Renal cortical epithelial cell (primary cell): ENCODE measurements at regions not wholly inside any gene's neighbourhood (a gene's known extent, or its start where the extent isn't known, plus 50 kb on each side); places are given as distances from the start of the nearest gene placed in this dataset.
"Not testable (repeated sequence)": the region's sequence is repeated elsewhere in the genome, so short reads cannot be mapped to it uniquely, and the experiment has no call there.

Experiments
- DNase-seq: peaks from one replicate; pipeline ENCODE4 v3.0.0-alpha.2; 2011; ENCODE audit warnings: low read depth

GRCh38 chr18:4544142-4544541 is 89.0 kb upstream of the DLGAP1 start:
- DNase-seq = no peak

DNA sequence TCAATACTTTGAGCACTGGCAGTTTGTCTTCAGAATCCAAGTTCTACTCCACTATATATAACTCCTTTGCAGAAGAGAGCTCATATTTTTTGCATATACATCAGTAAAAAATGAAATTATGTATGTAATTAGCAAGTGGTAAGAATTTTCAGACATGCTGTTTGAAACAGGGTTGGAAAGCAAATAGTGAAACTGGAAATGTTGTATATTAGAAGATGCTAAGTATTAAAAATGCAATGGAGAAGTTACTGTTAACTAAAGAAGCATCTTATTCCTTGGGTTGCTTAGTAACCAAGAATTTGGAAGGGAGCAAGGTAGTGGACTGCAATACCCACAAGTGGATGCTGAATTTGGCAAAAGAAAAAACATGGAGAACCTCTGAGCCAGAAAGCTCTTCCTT is 88.6 kb upstream of the DLGAP1 start:
- DNase-seq = no peak

DNA sequence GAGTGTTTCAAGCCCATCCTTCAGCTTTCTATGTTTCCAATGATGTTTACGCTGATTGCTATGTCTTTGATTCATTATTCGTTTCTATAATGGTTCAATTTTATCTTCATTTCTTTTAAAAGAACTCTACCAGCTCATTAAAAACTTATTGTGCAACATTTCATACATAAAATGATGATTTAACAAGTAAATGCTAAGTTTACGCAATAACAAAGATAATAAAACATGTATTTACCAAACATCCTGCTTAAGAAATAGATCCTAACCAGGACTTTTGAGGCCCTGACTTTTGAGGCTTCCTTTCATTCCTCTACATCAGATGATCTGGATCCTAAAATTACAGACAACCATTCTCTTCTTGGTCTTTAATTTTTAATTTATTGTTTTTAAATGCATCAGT is 86.5 kb upstream of the DLGAP1 start:
- DNase-seq = no peak

DNA sequence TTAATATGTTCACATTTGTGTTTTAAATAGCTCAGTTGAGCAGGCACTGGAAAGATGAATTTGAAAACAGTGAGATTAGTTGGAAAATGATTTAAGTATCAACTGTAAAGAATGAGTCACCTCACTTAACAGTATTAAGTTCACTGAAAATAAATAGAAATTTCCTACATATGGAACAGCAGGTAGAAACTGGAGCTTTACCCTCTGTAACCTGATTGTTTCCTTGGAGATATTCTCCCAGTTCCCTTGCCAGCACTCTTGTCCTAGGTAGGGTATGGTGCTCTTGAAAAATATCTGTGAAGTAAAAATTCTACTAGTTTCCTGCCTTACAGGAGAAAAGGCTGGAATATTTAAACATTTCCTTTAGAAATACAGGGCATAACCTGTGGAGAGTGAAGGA is 81.3 kb upstream of the DLGAP1 start:
- no peak for DNase-seq

- DNase-seq = no peak
Observed at GRCh38 chr18:4528405-4528804, 73.3 kb upstream of the DLGAP1 start.

DNA sequence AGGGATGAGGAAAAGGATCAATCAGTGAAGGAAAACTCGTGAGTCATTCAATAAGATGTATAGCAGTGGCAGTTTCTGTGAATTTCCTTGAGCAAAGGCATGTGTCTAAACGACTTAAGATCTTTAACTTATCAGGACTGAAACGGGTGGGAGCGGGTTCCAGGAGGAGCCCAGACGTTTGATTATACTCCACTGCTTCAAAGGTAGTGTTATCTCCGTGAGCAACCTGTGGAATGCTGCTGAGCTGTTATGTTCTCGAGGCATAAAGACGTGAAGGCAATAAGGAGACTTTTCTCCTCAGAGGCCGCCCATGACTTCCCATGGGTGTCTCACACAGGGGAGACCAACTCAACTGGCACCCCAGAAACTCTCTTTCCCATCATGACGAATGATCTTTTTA is 72.7 kb upstream of the DLGAP1 start:
- not testable (repeated sequence) for DNase-seq

DNA sequence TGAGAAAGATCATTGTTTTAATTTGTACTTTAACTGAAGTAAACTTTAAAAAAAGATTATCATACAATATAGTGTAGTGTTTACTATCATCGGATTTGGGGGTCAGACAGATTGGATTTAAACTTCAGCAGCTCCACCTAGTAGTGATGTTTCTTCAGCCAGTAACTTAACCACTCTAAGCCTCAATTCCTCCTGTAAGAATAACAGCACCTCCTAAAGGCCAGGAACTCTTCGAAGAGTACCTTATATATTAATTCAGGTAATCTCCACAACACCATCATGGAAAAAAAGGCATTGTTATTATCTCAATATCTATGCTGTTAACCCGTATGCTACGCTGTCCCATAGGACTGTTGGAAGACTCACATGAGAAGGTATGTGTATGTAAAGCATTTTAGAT is 69.0 kb upstream of the DLGAP1 start:
- DNase-seq = no peak

GRCh38 chr18:4511166-4511565 is 56.1 kb upstream of the DLGAP1 start:
- DNase-seq = no peak

DNA sequence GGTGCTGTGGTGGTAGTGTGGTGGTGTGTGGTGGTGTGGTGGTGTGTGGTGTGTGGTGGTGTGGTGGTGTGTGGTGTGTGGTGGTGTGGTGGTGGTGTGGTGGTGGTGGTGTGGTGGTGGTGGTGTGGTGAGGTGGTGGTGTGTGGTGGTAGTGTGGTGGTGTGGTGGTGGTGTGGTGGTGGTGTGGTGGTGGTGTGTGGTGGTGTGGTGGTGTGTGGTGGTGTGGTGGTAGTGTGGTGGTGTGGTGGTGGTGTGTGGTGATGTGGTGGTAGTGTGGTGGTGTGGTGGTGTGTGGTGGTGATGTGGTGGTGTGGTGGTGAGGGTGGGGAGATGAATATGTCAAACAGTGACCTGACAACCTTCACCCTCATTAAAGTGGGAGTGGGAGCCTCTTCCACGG is 55.6 kb upstream of the DLGAP1 start:
- DNase-seq = no peak

DNA sequence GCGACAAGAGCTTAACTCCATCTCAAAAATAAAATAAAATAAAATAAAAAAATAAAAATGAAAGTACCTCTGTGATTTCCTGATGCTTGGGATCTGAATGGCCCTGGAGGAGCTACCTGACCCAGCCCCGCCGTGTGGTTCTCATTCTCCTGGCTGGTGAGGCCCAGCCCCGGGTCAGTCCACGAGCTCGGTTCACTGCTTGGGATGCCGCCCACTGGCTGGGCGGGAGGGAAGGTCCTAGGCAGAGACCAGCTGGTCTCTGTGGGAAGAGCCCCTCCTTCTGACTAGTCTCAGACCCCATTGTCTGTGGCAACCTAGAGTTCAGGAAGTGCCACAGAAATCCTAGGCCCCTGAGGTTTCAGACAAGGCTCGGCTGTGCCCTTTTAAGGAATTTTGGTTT is 55.1 kb upstream of the DLGAP1 start:
- no peak for DNase-seq
